ENCODE measurements at regions not wholly inside any gene's neighbourhood (a gene's known extent, or its start where the extent isn't known, plus 50 kb on each side); places are given as distances from the start of the nearest gene placed in this dataset.

GRCh38 chr21:24045775-24046215 is 1561.5 kb downstream of the MRPL39 start:
- peak; percentile 24 for DNase-seq

DNA sequence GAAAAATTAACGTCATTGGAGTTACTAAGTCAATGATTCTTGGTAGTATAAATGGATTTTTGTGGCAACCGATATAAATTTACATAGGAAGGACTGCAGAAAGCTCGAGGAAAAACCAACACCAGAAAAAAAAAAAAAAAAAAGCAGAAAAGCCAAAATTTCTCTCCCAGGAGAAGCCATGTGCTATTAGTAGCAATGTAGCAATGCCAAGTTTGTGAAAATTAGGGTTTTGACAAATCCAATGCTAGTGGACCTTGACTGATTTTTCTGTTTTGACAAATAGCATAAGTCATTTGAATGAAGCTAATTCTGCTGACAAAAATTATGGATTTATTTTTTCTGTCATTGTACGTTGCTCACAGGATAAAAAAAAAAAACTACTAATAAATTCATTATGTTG is 1561.9 kb downstream of the MRPL39 start:
- no peak for DNase-seq

DNA sequence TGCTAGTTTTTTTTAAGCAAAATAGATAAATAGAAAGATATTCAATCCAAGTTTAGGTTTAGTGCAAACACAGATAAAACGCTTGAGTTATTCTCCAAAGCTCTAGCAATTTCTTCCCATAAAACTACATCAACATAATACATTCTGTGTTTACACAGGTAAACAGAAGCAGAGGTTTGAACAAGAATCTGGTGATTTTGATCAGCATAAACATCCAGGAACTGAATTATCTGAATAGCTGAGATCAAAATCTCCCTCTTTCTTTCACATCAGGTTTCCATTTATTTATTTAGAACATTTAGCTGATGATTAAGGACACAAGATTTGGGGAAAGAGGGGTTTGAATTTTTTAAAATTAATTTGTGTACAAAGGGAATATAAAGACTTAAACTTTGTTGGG is 1564.6 kb downstream of the MRPL39 start:
- no peak for DNase-seq

DNA sequence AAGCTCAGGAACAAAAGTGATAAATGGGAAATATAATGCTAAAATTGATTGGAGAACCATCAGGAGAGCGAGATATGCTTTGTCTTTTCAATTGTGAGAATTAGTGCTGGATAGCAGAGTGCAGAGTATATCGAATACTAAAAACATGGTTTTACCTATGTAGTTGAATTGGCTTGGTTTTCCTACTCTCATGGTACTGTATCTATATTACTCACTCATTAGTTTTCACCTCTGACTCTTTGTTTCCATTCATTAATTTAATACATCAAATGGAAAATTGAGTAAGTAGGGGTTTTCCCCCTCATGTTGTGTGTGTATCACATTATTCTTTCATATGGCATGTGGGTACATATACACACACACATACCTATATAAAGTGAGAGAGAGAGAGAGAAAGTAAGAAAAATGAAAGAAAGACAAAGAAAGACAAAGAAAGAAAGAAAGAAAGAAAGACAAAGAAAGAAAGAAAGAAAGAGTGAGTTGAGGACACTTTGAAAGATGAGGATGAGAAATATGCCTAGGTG is 1574.5 kb downstream of the MRPL39 start:
- no peak for DNase-seq

GRCh38 chr21:24027396-24027795 is 1579.9 kb downstream of the MRPL39 start:
- DNase-seq: no peak

GRCh38 chr21:24025101-24025500 is 1582.2 kb downstream of the MRPL39 start:
- DNase-seq: no peak

DNA sequence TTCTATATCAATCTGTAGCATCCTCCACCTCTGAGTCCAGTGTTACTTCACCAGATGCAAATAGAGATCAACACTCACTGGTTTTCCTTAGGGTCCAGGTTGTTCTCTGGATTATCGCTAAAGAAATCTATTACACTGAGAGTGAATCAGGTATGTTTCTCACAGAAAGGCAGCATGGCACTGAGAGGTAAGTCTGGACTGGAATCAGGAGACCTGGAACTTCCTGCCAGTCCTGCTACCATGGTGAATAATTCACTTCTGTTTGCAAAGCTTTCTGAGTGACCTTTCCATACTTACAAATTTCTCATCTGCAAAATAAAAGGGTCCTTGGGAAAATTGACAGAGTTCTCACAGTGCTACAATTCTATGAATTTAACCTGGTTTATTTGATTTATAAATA is 1583.3 kb downstream of the MRPL39 start:
- no peak for DNase-seq

GRCh38 chr21:24023402-24023801 is 1583.9 kb downstream of the MRPL39 start:
- DNase-seq: no peak

DNA sequence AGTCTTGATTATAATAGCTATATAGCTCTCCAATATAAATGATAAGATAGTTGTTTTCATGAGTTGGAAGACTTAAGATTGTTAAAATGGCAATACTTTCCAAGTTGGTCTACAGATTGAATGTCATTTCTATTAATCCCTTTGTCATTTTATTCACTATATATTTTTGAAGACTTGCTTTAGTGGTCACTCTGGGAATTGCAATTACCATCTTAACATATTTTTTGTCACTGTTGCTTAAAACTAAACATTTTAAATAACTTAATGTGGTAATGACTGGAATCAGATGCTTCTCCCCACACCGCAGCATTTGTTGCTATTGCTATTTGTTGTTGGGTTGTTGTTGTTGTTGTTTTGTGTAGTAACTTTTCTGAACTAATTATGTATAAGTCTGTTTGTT is 1592.9 kb downstream of the MRPL39 start:
- peak; percentile 1 for DNase-seq

- DNase-seq: no peak
Observed at GRCh38 chr21:24011087-24011486, 1596.2 kb downstream of the MRPL39 start.

DNA sequence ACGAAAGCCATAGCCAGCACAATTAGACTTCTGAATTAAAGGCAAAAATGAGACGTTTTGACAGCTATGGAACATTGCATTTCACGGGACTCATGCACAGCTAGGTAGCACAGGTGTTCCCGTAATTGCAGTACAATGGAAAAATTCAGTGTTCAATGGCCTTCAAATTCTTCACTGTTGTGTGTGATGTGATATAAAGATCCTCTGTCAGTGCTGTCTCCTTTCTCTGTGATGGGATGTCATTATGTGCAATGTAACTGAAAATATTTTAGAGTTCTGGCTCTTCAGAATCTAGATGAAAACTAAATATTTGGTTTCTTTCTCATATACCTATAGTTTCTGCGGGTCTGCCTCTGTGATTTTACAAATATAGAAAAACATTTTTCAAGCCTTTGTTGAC is 1599.7 kb downstream of the MRPL39 start:
- no peak for DNase-seq

GRCh38 chr21:23986987-23987386 is 1620.3 kb downstream of the MRPL39 start:
- DNase-seq: no peak

DNA sequence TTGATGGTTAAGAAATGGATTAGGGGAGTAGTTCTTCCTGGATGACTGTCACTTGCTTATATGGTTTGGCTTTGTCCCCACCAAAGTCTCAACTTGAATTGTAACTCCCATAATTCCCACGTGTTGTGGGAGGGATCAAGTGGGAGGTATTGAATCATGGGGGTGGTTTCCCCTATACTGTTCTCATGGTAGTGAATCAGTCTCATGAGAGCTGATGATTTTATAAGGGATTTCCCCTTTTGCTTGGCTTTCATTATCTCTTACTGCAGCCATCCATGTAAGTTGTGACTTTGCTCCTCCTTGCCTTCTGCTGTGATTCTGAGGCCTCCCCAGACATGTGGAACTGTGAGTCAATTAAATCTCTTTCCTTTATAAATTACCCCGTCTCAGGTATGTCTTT is 1621.1 kb downstream of the MRPL39 start:
- DNase-seq: no peak

- DNase-seq: no peak
Observed at GRCh38 chr21:23982546-23982945, 1624.7 kb downstream of the MRPL39 start.

DNA sequence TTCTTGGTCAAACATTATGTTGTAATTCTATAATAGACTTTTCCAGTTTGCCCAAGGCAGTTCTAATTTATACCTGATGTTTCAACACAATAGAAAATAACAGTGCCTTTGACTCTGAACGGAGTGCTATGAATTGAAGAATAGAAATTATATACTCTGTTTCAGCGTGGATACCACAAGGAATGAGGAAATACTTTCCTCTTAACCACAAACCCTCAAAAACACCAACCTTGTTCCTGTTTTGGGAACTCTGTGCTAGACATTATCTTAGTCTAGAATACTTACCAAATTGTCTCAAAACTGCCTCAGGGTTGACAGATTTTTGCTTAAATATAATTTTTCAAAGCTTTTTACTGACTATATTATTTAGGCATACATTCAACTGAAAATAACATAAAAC is 1629.3 kb downstream of the MRPL39 start:
- DNase-seq: no peak

DNA sequence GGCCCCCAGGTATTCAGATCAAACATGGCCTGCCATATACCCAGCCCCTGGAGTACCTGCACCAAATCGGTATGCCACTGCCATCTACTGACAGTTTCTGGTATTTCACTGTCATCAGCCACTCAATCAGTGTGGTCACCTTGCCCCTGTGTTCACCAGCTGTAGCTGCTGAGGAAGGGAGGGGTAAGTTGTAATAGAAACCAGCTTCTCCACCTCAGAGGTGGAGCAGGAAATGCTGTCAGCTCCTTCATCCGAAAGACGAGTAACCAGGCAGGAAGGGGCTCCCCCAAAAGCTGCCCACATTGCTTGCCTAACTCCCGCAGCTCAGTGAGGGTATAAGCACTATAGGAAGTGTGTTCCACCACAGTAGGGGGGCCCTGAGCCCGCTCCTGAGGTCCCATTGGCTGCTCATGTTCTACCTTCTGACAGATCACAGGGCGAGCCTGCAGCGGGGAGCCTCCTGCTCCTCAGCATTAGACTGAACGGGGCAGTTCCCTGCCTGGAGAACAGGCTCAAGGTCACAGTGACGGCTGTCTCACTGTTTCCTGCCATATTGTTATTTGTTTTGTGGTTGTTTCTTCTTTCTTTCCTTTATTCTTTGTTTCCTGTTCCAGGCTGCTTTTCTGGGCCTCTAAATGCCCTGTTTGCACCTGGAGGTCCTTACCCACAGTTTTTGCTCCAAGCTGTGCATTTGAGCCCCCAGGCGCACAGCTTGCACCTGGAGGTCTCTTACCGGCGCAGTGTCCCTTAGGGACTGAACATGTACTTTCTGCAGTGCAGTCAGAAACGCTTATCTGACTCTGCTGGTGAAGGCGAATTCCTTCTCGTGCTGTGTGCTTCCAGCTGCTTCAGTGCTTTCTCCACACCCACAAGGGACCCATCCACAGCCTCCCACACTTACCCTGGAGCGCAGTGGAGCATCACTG is 1638.3 kb downstream of the MRPL39 start:
- peak; percentile 75 for DNase-seq

- no peak for DNase-seq
Observed at GRCh38 chr21:23968008-23968407, 1639.3 kb downstream of the MRPL39 start.

GRCh38 chr21:23963454-23963853 is 1643.8 kb downstream of the MRPL39 start:
- DNase-seq: peak; percentile 86

DNA sequence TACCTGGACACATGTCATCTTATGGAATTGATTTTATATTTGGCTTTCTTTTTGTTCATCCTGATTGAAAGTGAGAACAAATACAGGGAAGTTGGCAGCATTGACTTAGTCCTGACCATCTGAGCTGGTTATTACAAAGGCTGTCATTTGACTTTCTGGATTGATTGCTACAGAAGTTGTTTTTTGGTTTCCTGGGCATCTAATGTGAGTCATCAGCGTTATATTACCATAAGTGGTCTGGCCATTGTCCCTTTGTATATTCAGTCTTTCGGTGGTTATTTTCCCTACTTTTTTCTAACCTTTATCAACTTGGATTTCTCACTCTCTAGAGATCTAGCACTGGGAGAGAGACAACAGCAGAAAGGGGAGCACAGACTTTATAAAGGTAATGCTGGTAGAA is 1646.5 kb downstream of the MRPL39 start:
- DNase-seq: peak; percentile 57

- no peak for DNase-seq
Observed at GRCh38 chr21:23955135-23955843, 1652.0 kb downstream of the MRPL39 start.

DNA sequence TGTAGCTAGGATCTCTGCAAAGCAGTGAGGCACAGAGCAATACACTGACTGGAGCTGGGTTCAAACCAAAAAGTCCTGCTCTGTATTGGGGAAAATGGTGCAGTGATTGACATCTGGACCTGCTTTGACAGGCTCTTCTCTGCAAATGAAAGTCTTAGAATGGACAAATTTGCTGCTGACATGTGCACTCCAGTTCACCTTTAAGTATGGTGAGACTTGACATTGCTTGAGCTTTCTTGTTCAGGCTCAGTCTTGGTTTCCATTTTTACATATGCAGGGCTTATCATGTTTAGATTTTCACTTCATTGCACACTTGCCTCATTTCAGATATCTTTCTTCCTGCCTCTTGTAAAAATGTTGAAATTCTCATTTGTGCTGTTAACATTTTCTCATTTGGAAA is 1655.0 kb downstream of the MRPL39 start:
- DNase-seq: no peak

DNA sequence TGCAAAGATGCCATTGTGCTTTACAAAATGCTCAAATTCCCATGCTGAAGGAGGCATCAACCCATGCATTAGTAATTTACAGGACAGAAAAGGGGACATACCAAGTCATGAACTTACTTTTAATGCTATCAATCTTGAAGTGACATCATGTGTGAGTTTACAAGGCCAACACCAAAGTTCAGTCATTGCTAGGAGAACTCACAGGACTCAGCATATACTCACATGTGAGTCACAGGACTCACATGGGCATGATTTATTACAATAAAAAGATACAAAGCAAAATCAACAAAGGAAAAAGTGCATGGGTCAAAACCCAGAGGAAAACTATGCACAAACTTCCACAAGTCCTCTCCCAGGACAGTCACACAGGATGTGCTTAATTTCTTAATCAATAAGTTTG is 1656.0 kb downstream of the MRPL39 start:
- no peak for DNase-seq

DNA sequence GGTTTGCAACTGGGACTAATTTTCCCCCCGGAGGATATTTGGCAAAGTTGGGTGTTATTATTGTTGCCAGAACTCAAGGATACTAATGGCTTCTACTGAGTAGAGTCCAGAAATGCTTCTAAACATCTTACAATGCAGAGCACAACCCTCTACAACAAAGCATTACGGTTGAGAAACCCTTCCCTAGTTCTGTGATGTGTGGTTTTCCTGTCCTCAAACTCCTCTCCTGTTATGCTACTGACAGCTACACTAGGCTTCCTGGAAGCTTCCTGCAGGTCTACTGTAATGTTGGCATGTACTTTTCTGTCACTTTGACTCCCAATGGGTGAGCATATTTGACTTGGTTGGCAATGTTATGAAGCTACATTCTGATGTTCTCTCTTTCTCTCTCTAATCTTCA is 1656.9 kb downstream of the MRPL39 start:
- no peak for DNase-seq

DNA sequence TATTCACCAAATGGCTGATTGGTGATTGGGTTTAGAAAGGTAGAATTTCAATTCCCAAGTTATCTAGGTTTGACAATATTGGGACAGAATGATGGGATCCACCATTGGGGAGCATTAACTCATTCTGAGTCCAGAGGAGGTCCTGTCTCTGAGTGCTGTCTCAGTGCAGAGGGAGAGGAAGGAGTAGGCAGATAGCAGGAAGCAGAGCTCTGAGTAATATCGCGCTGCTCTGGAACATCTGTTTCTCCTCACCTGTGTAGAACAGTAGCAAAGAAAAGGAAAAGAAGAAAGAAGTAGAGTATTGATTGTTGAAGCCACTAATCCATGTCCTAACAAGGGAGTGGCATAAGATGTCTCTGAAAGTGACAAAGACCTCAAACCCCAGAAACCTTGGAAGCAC is 1657.8 kb downstream of the MRPL39 start:
- DNase-seq: no peak

Measured in DMS53 (cell line).